ENCODE measurements at regions not wholly inside any gene's neighbourhood (a gene's known extent, or its start where the extent isn't known, plus 50 kb on each side); places are given as distances from the start of the nearest gene placed in this dataset.

DNA sequence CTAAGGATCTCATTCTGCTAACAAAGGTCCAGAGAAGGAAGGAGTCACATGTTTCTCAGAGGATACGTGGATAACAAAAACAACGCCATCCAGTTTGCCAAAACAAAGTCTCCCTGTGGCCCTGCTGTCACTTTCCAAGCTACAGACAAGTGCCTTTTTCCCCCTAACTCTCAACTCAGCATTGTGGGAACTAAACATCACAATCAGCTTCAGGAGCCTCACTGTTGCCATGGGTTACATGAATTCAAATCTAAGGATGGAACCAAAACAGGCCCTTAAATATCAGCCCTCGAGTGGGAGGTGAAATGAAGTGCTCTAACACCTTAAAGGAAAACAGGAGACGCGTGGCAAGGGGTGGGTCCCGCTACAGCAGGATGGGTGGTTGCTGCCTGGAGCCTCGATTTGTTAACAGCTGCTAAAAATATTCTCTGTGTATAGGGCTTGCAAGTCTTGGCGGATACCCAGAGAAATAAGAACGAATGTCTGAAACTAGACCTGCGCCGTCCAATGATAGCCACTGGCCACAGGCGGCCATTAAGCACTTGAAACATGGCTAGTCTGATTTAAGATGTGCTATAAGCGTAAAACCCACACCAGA is 66.4 kb upstream of the SOD1 start:
- Histone ChIP-seq H3K9ac (ENCODE audit: insufficient read depth, low read length, poor library complexity, severe bottlenecking) (no peak overlapping the region), H3K4me2 (replicated peaks; ENCODE audit: extremely low read depth, low read length, poor library complexity, severe bottlenecking) (no peak overlapping the region), H4K20me1 (ENCODE audit: insufficient read depth, low read length) (no peaks in the 10 kb centered on the region), H3K79me2 (ENCODE audit: insufficient read depth, low read length) (no peaks in the 10 kb centered on the region), H3K36me3 (replicated peaks in 1 of 2; ENCODE audit: control insufficient read depth in 1 of 2, insufficient read depth in 2 of 2, low read length in 2 of 2) (no peaks in the 10 kb centered on the region), H3K9me3 (replicated peaks in 1 of 2; ENCODE audit: control insufficient read depth in 1 of 2, insufficient read depth in 1 of 2, low read length in 2 of 2) (no peaks in the 10 kb centered on the region), H3K27ac (ENCODE audit: low read depth in 1 of 2, low read length in 2 of 2) (no peak overlapping the region), H3K27me3 (ENCODE audit: control insufficient read depth in 2 of 2, insufficient read depth in 2 of 2, low read length in 2 of 2) (no peaks in the 10 kb centered on the region), H3K4me3 (replicated peaks in 1 of 3; ENCODE audit: low read depth in 2 of 3, low read length in 3 of 3) (no peak overlapping the region), H3K4me1 (ENCODE audit: control insufficient read depth in 1 of 2, insufficient read depth in 2 of 2, low read length in 2 of 2) (no peaks in the 10 kb centered on the region), H2AFZ (ENCODE audit: insufficient read depth, low read depth, low read length, poor library complexity, severe bottlenecking) (no peak overlapping the region)
- TF ChIP-seq, protein P1, sequence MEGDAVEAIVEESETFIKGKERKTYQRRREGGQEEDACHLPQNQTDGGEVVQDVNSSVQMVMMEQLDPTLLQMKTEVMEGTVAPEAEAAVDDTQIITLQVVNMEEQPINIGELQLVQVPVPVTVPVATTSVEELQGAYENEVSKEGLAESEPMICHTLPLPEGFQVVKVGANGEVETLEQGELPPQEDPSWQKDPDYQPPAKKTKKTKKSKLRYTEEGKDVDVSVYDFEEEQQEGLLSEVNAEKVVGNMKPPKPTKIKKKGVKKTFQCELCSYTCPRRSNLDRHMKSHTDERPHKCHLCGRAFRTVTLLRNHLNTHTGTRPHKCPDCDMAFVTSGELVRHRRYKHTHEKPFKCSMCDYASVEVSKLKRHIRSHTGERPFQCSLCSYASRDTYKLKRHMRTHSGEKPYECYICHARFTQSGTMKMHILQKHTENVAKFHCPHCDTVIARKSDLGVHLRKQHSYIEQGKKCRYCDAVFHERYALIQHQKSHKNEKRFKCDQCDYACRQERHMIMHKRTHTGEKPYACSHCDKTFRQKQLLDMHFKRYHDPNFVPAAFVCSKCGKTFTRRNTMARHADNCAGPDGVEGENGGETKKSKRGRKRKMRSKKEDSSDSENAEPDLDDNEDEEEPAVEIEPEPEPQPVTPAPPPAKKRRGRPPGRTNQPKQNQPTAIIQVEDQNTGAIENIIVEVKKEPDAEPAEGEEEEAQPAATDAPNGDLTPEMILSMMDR (IDR thresholded peaks at IDR 0.05): no peak
- H3K27ac Mint-ChIP-seq: no peak overlapping the region
- WGBS (ENCODE audit: insufficient coverage): 86% methylated on average over 10 of the region's 13 CpGs
- intact Hi-C loops (cut with micrococcal nuclease): no loop called here
- no peak for DNase-seq
- peaks cover 0 to 5% (median 0%) of the 10 kb centered on the region in 7 donors for H3K9me3 Mint-ChIP-seq
- no peaks in the 10 kb centered on the region for H3K36me3 Mint-ChIP-seq
- no peak overlapping the region for H3K4me3 Mint-ChIP-seq
- peaks cover 0 to 6% (median 0%) of the 10 kb centered on the region in 3 donors for H3K27me3 Mint-ChIP-seq (ENCODE audit: low read depth in 3 of 3)
- H3K4me1 Mint-ChIP-seq: no peaks in the 10 kb centered on the region

DNA sequence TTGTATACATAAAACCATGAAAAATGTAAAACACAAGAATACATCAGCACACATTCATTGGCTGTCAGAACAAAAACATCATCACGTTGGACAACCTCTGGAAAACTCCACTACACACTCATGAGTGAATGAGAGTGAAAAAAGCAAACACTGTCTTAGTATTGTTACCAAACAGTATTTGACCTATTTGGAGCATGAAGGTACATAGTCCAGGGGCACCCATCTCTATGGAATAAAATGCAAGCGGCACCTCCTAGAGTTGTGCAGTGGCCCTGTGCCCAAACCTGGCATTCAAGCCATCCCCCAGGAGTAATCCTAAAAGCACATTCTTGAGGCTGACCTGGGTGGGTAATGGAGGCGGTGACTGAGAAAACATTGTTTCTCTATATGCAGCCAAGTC is 67.0 kb upstream of the SOD1 start:
- H3K4me1 ChIP-seq (ENCODE audit: control insufficient read depth in 1 of 2, insufficient read depth in 2 of 2, low read length in 2 of 2): no peaks in the 10 kb centered on the region
- no peak overlapping the region for H3K4me3 ChIP-seq (replicated peaks in 1 of 3; ENCODE audit: low read depth in 2 of 3, low read length in 3 of 3)
- H4K20me1 ChIP-seq (ENCODE audit: insufficient read depth, low read length): no peaks in the 10 kb centered on the region
- Mint-ChIP-seq H3K4me1 (no peaks in the 10 kb centered on the region), H3K36me3 (no peaks in the 10 kb centered on the region), H3K9me3 (peaks cover 0 to 5% (median 0%) of the 10 kb centered on the region in 7 donors), H3K27me3 (ENCODE audit: low read depth in 3 of 3) (peaks cover 0 to 8% (median 0%) of the 10 kb centered on the region in 3 donors), H3K4me3 (no peak overlapping the region), H3K27ac (no peak overlapping the region)
- DNase-seq: no peak
- no peaks in the 10 kb centered on the region for H3K79me2 ChIP-seq (ENCODE audit: insufficient read depth, low read length)
- no peak overlapping the region for H3K27ac ChIP-seq (ENCODE audit: low read depth in 1 of 2, low read length in 2 of 2)
- no CpG with 5 or more reads among the region's 3 CpGs for WGBS (ENCODE audit: insufficient coverage)
- intact Hi-C loops (cut with micrococcal nuclease): no loop called here
- H2AFZ ChIP-seq (ENCODE audit: insufficient read depth, low read depth, low read length, poor library complexity, severe bottlenecking): no peak overlapping the region
- TF ChIP-seq, protein P1 (IDR thresholded peaks at IDR 0.05): no peak
- H3K9ac ChIP-seq (ENCODE audit: insufficient read depth, low read length, poor library complexity, severe bottlenecking): no peak overlapping the region
- no peaks in the 10 kb centered on the region for H3K27me3 ChIP-seq (ENCODE audit: control insufficient read depth in 2 of 2, insufficient read depth in 2 of 2, low read length in 2 of 2)
- H3K4me2 ChIP-seq (replicated peaks; ENCODE audit: extremely low read depth, low read length, poor library complexity, severe bottlenecking): no peak overlapping the region
- H3K9me3 ChIP-seq (replicated peaks in 1 of 2; ENCODE audit: control insufficient read depth in 1 of 2, insufficient read depth in 1 of 2, low read length in 2 of 2): no peaks in the 10 kb centered on the region
- H3K36me3 ChIP-seq (replicated peaks in 1 of 2; ENCODE audit: control insufficient read depth in 1 of 2, insufficient read depth in 2 of 2, low read length in 2 of 2): no peaks in the 10 kb centered on the region

All from CD14-positive monocyte (primary cell).